Peyer's patch (tissue), 4 donors: ENCODE measurements at regions not wholly inside any gene's neighbourhood (a gene's known extent, or its start where the extent isn't known, plus 50 kb on each side); places are given as distances from the start of the nearest gene placed in this dataset.

Experiments
- DNase-seq, 3 donors: peaks; one replicate each; pipeline ENCODE4 v3.0.0-alpha.2; 2017 to 2019
- H3K27ac ChIP-seq, 4 donors: fragments of 200-600 bp; sonication (generic); one replicate each; pipeline ENCODE4 v1.5.1; 2016 to 2019
- H3K27me3 ChIP-seq, 2 donors: fragments of 200-600 bp; sonication (generic); one replicate each; pipeline ENCODE4 v1.5.1; 2019
- H3K36me3 ChIP-seq, 3 donors: fragments of 200-600 bp; sonication (generic); one replicate each; pipeline ENCODE4 v1.5.1; 2016 to 2019
- H3K4me1 ChIP-seq, 4 donors: fragments of 200-600 bp; sonication (generic); one replicate each; pipeline ENCODE4 v1.5.1; 2016 to 2019
- H3K4me3 ChIP-seq, 4 donors: fragments of 200-600 bp; sonication (generic); 1 replicate in 3 of 4; 2 replicates in 1 of 4; pipeline ENCODE4 v1.5.1; 2016 to 2019; ENCODE audit warnings: mild to moderate bottlenecking in 1 of 4
- H3K9me3 ChIP-seq, 4 donors: fragments of 200-600 bp; sonication (generic); one replicate each; pipeline ENCODE4 v1.5.1; 2016 to 2019; ENCODE audit warnings: mild to moderate bottlenecking in 1 of 4
- POLR2A ChIP-seq, 2 donors: fragments of 450-650 bp; IDR thresholded peaks; one replicate each; pipeline ENCODE4 v1.5.1; 2017; ENCODE audit warnings: antibody characterized with exemption in 2 of 2, mild to moderate bottlenecking in 2 of 2, moderate library complexity in 2 of 2
- TF ChIP-seq, protein P1 (sequence below), 6 experiments: fragments of 450-650 bp in 4 of 6; fragments of 200-600 bp in 2 of 6; sonication (generic) in 1 of 6; IDR thresholded peaks; one replicate each; pipeline ENCODE4 v1.5.1; 2017 to 2019; ENCODE audit warnings: antibody characterized with exemption in 6 of 6, mild to moderate bottlenecking in 3 of 6, moderate library complexity in 1 of 6

DNA sequence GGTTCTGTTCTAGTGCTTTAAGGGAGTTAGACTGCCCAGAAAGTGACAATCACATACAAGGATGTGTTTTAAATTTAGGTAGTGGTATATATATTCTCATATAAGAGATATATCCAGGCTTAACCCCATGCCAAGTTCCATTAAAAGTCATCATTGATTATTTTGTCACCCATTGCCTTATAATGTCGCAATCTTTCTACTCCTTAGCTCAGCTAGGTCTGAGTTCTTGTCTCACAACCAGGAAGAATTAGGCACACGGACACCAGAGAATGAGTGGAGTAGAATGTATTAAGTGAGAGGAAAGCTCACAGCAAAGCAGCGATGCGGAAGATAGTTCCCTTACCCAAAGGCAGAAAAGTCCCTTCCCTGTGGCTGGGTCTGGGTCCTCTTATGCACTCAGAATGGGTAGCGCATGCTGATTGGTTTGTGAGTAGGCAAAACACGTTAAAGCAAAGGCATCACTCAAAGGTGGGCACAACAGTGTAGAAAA, 197.2 kb upstream of the AHR start:
- H3K27ac ChIP-seq: no peak overlapping the region
- H3K9me3 ChIP-seq: no peaks in the 10 kb centered on the region
- no peaks in the 10 kb centered on the region for H3K36me3 ChIP-seq
- TF ChIP-seq, protein P1, sequence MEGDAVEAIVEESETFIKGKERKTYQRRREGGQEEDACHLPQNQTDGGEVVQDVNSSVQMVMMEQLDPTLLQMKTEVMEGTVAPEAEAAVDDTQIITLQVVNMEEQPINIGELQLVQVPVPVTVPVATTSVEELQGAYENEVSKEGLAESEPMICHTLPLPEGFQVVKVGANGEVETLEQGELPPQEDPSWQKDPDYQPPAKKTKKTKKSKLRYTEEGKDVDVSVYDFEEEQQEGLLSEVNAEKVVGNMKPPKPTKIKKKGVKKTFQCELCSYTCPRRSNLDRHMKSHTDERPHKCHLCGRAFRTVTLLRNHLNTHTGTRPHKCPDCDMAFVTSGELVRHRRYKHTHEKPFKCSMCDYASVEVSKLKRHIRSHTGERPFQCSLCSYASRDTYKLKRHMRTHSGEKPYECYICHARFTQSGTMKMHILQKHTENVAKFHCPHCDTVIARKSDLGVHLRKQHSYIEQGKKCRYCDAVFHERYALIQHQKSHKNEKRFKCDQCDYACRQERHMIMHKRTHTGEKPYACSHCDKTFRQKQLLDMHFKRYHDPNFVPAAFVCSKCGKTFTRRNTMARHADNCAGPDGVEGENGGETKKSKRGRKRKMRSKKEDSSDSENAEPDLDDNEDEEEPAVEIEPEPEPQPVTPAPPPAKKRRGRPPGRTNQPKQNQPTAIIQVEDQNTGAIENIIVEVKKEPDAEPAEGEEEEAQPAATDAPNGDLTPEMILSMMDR (IDR thresholded peaks at IDR 0.05): no peak
- no peak for TF ChIP-seq POLR2A (IDR thresholded peaks at IDR 0.05)
- no peak overlapping the region for H3K4me3 ChIP-seq
- DNase-seq: no peak
- H3K4me1 ChIP-seq: no peaks in the 10 kb centered on the region
- no peaks in the 10 kb centered on the region for H3K27me3 ChIP-seq

DNA sequence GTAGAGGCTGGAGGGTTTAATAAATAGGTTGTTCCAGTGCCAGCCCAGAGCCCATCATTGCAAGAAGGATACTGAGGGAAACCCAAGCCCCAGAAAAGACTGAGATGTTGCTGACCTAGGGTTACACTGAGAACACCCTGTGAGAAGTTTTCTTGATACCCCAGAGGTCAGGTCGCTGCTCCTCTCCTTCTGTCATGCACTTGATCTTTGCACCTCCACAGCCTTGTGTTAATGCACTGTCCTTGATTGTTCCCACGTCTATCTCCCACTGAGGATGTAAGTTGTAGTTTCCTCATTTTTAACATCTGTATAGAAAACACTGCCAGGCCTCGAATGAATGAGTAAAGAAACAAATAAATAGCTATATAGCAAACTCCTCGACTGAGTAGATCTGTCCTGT, 195.3 kb upstream of the AHR start:
- Histone ChIP-seq H3K36me3 (no peaks in the 10 kb centered on the region), H3K4me1 (no peaks in the 10 kb centered on the region), H3K27me3 (no peaks in the 10 kb centered on the region), H3K27ac (no peak overlapping the region), H3K4me3 (no peak overlapping the region), H3K9me3 (no peaks in the 10 kb centered on the region)
- TF ChIP-seq POLR2A (IDR thresholded peaks at IDR 0.05): no peak
- TF ChIP-seq, protein P1 (IDR thresholded peaks at IDR 0.05): no peak
- no peak for DNase-seq

DNA sequence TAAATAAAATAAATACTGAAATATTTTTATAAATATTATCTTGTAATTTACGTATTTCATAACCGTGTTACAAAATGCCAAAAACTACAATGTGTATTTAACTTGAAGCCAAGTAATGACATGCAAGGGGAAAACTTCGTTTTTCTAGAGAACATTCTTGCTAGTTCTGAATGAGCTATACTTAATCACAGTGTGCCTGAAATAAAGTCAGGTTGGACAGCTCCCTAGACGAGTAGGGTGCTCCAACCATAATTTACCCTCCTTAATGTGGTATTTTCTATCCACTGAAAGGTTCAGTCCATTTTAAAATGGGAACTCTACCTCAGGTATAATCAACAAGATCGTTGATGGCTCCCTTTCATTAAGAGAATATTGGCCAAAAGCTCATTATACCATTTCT, 194.5 kb upstream of the AHR start:
- Histone ChIP-seq H3K27me3 (no peaks in the 10 kb centered on the region), H3K9me3 (no peaks in the 10 kb centered on the region), H3K4me3 (no peak overlapping the region), H3K27ac (no peak overlapping the region), H3K4me1 (no peaks in the 10 kb centered on the region), H3K36me3 (no peaks in the 10 kb centered on the region)
- no peak for DNase-seq
- TF ChIP-seq POLR2A (IDR thresholded peaks at IDR 0.05): no peak
- TF ChIP-seq, protein P1 (IDR thresholded peaks at IDR 0.05): no peak

DNA sequence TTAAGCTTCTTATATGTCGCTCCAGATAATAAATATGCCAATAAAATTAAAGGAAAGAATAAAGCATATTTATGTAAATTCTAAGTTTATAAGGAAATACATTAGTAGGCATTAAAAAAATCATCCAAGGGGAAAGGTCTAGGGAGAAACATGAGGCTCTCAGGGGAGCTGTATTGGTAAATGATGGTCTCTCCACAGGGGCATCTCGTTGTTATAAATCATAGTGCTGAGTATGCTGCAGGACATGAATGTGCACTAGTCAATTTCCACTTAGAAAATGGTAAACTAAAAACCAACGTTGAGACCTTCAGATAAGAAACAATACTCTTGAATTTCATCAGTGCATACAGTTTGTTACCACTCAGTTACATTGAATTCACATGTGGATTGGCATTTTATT, 194.0 kb upstream of the AHR start:
- TF ChIP-seq, protein P1 (IDR thresholded peaks at IDR 0.05): no peak
- TF ChIP-seq POLR2A (IDR thresholded peaks at IDR 0.05): no peak
- H3K27ac ChIP-seq: no peak overlapping the region
- no peaks in the 10 kb centered on the region for H3K27me3 ChIP-seq
- H3K36me3 ChIP-seq: no peaks in the 10 kb centered on the region
- no peaks in the 10 kb centered on the region for H3K4me1 ChIP-seq
- no peak overlapping the region for H3K4me3 ChIP-seq
- DNase-seq: no peak
- H3K9me3 ChIP-seq: no peaks in the 10 kb centered on the region

DNA sequence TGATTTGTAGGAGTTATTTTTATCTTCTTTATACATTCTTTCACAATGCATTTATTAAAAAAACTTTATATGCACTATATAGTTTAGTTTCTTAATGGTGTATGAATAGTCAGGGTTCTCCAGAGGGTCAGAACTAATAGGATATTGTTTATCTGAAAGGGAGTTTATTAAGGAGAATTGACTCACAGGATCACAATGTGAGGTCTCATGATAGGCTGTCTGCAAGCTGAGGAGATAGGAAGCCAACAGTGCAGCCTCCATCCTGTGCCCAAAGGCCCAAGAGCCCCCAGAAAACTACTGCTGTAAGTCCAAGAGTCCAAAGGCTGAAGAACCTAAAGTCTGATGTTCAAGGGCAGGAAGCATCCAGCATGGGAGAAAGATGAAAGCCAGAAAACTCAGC, 192.8 kb upstream of the AHR start:
- H3K36me3 ChIP-seq: no peaks in the 10 kb centered on the region
- no peak overlapping the region for H3K27ac ChIP-seq
- no peaks in the 10 kb centered on the region for H3K4me1 ChIP-seq
- TF ChIP-seq, protein P1 (IDR thresholded peaks at IDR 0.05): no peak
- no peak for TF ChIP-seq POLR2A (IDR thresholded peaks at IDR 0.05)
- no peak overlapping the region for H3K4me3 ChIP-seq
- H3K9me3 ChIP-seq: no peaks in the 10 kb centered on the region
- no peaks in the 10 kb centered on the region for H3K27me3 ChIP-seq
- no peak for DNase-seq

DNA sequence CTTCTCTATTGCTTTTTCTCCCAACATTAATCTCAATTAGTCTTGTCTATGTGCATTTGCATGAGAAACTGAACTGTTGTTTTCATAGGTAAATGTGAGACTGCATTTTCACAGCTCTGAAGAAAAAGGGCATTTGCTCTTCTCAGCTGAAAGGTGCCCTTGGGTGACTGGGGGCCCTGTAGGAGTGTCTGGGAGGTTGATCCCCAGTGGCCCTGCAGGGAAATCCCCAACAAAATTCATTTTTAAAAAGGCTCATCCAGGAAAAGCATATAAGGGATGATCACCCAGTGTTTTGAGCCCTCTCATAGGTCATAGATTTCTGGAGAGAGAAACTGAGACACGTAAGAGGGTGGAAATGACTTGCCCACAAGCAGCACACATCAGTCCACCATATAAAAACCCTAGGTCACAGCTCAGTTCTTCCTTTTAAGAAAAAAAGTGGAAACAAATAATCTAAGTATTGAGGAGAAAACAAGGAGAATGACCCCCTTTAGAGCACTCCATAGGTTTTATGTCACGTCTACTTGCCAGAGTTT, 190.3 kb upstream of the AHR start:
- H3K4me1 ChIP-seq: no peaks in the 10 kb centered on the region
- no peaks in the 10 kb centered on the region for H3K9me3 ChIP-seq
- no peak overlapping the region for H3K4me3 ChIP-seq
- H3K27me3 ChIP-seq: no peaks in the 10 kb centered on the region
- no peak for DNase-seq
- H3K27ac ChIP-seq: no peak overlapping the region
- TF ChIP-seq, protein P1 (IDR thresholded peaks at IDR 0.05): no peak
- TF ChIP-seq POLR2A (IDR thresholded peaks at IDR 0.05): no peak
- no peaks in the 10 kb centered on the region for H3K36me3 ChIP-seq
